ENCODE measurements at regions not wholly inside any gene's neighbourhood (a gene's known extent, or its start where the extent isn't known, plus 50 kb on each side); places are given as distances from the start of the nearest gene placed in this dataset.

- DNase-seq, result no peak
These were observed 941.0 kb downstream of the KCNJ2 start for GRCh38 chr17:71110326-71110725.

GRCh38 chr17:71111460-71111859, 942.1 kb downstream of the KCNJ2 start:
- DNase-seq, result no peak

- DNase-seq, result no peak
These were observed 942.6 kb downstream of the KCNJ2 start for GRCh38 chr17:71111934-71112333.

GRCh38 chr17:71113347-71113746, 944.0 kb downstream of the KCNJ2 start:
- no peak for DNase-seq

DNA sequence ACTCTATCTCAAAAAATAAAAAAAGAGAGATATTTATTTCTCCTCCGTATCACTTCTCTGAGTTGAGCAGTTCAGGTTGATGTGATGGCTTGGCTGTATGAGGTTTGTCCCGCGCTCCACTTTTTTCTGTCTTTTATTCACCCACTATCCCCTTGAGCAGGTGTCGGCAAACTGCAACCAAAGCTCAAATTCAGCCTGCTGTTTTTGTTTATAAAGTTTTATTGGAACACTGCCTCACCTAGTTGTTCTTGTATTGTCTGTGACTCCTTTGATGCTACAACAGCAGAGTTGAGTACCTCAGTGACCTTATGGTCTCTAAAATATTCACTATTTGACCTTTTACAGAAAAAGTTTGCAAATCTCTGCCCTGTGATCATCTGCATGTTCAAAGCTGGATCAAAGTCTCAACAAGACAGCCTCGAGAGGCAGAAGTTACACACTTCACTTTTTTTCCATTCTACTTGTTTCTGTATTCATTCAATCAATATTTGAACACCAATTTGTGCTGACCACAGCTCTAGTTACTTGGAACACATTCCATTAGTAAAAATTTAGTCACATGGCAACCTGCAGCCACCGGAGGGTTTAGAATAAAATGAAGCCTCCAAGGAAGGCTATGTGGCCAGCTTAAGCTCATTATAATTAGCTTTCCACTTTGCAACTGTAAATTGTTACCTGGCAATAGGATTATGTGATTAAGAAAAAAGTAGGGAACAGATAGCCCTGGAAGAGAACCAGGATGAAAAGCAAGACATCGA, 945.8 kb downstream of the KCNJ2 start:
- no peak for DNase-seq

DNA sequence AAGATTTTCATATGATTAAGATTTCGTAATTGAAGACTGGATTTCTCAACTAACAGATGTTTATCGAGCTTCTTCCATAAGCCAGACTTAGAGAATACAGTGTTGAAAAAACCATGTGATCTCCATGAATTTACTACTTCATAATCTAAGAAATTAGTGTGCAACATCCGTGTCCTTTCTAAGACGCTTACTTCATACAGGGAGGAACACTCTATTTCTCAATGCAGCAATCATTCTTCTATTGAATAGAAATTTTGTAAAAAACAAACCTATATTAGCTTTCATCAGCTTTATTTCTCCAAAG, 946.3 kb downstream of the KCNJ2 start:
- no peak for DNase-seq

DNA sequence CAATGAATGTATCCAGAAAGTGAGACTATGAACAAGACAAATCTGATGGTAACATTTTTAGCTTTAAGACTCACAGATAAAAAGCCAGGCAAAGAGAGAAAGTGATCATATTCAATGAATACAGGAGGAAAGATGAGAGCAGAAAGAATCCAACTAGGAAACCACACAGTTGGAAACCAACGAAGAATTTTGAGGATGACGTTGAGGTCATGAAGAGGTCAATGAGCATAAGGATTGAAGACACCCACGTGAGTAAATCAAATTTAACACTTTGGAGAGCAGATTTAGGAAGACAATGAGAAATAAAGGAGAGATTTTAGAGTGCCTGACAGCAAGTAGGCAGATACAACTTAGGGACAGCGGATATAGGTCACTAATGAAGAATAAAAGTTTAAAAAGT, 948.1 kb downstream of the KCNJ2 start:
- DNase-seq, result no peak

GRCh38 chr17:71118039-71118438, 948.7 kb downstream of the KCNJ2 start:
- no peak for DNase-seq

DNA sequence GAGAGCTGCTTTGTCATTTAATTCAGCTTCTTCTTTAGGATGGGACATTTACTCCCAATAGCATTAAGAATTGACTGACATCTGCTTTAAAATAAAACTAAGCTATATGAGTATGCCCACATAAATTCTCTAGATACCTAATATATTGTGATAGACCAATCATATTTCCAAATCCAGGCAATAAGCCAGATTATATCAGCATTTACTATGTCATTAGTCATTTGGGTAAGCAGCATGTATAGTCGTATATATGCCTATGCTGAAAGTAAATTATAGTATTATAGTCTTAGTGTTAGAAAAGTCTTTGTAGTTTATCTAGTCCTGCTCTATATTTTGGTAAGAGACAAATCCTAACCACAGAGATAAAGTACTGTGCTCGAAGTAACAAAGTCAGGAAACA, 958.1 kb downstream of the KCNJ2 start:
- no peak for DNase-seq

DNA sequence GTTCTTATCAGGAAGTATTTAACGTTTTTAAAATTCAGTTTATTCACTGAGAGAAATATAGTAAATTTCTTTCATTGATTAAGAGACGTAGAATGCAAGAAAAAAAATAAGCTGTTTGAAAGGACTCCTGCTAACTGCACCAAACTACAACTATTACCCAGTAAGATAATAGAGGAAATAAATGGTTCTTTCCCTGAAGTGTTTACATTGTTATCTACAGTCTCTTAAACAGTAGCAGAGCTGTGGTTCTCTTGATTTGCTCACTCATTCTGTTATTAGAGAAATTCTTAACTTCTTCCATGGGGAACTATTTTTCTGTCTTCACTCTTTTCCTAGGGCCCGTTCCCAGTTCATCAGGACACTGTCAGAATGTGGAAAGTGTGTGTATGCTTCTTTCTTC, 973.0 kb downstream of the KCNJ2 start:
- DNase-seq, result no peak

- DNase-seq, result no peak
These were observed 975.3 kb upstream of the SOX9 start for GRCh38 chr17:71145486-71145885.

GRCh38 chr17:71147906-71148305, 972.9 kb upstream of the SOX9 start:
- no peak for DNase-seq

- DNase-seq, result no peak
These were observed 971.2 kb upstream of the SOX9 start for GRCh38 chr17:71149607-71150006.

GRCh38 chr17:71157297-71157696, 963.5 kb upstream of the SOX9 start:
- no peak for DNase-seq

DNA sequence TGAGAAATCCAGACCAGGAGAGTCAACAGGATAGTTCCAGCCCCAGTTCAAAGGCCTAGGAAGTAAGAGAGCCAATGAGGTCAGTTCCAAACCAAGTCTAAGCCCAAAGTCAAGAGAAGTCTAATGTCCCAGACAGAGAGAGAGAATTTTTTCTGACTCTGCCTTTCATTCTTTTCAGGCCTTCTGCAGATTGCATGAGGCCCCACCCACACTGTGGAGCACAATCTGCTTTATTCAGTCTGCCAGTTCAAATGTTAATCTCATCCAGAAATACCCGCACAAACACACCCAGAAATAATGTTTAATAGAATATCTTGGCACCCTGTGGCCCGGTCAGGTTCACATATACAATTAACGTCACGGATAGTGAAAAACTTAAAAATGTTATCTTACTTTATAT, 962.4 kb upstream of the SOX9 start:
- no peak for DNase-seq

GRCh38 chr17:71163121-71163812, 957.6 kb upstream of the SOX9 start:
- peak; percentile 95 for DNase-seq

GRCh38 chr17:71163813-71164122, 957.1 kb upstream of the SOX9 start:
- no peak for DNase-seq

- DNase-seq, result no peak
These were observed 956.3 kb upstream of the SOX9 start for GRCh38 chr17:71164561-71164960.

DNA sequence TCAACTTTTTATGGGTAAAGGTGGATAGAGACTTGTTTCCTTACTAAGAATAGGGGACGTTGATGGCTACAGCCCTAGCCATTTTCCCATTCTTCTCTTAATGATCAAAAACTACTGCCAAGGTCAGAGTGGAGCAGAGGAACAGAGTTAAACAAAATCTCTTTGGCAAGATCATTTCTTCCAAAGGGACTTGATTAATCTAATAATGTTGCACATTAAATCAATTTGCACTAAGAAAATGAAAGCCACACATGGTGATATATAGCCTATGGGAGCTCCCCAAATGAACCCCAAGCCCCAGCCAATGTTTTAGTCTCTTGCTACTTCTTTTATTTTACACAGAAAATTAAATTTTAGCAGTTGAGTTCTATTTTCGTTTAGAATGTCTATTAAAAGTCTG, 954.5 kb upstream of the SOX9 start:
- DNase-seq, result no peak

GRCh38 chr17:71168053-71168741, 952.6 kb upstream of the SOX9 start:
- peak; percentile 12 for DNase-seq

DNA sequence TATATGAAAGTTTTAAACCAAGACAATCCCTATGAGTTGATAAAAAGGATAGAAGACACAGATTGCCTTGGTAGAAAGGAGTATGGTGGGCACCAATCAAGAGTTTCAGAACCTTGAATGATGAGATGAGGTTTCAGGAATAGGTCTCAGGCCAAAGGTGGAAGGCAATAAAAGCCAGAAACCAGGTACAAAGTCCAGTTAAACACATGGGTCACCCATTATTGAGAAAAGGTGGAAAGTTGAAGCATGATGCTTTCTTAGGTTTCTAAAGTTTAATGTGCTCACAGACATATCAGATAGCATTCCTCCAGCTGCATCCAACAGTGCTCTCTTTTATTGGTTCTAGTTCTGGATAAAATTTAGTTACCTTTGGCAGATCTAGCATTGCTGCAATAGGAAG, 950.8 kb upstream of the SOX9 start:
- no peak for DNase-seq

DNA sequence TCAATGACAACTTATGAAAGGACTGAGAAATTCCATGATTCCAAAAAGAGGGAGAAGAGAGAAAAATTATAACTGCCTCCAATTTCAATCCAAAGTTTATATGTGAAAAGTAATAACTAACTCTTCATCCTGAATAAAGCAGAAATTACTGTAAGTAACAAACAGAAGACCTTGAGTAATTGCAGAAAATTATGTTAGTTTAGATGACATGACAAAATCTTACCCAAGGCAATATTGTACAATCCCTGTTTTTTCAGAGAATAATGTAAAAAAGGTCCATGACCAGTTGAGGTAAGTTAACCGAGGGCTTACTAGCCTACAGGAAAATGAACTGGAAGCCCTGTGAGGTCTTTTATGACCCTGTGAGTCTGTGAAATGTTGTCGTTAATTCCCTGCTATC, 949.5 kb upstream of the SOX9 start:
- DNase-seq, result no peak

DNA sequence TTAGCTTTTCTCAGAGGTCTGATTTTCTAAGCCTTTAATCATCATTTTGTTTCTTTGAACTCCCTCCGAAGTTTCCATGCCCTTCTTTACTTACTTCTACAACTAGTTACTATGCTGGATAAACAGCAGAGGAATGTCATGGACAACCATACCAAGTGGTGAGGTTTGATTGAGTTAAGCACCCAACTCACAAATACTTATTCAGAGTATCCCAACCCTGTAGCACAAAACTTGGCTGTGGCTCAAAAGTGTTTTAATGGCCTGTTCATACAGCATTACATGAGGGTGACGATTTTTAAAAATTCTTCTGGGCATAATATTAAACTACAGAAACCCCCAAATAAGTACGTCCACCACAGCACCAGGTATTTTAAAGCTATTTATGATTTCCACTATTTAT, 946.8 kb upstream of the SOX9 start:
- DNase-seq, result no peak

GRCh38 chr17:71176331-71176730, 944.5 kb upstream of the SOX9 start:
- no peak for DNase-seq

Data from NCI-H2029 (cell line).